Testis (tissue), 2 donors: ENCODE measurements at regions not wholly inside any gene's neighbourhood (a gene's known extent, or its start where the extent isn't known, plus 50 kb on each side); places are given as distances from the start of the nearest gene placed in this dataset.
A peak's percentile ranks its signal among the peaks of the same experiment; 100 is the strongest.

Source experiments
- DNase-seq: peaks from one replicate; pipeline ENCODE4 v3.0.0-alpha.2; 2019
- H3K27ac ChIP-seq, 2 donors: fragments of 200-600 bp; sonication (generic); one replicate each; pipeline ENCODE4 v1.5.1; 2019
- H3K27me3 ChIP-seq: fragments of 200-600 bp; sonication (generic); one replicate; pipeline ENCODE4 v1.5.1; 2019
- H3K36me3 ChIP-seq: fragments of 200-600 bp; sonication (generic); one replicate; pipeline ENCODE4 v1.5.1; 2017; ENCODE audit warnings: low read depth; ENCODE audit errors: missing control alignments
- H3K4me1 ChIP-seq: fragments of 200-600 bp; sonication (generic); one replicate; pipeline ENCODE4 v1.5.1; 2019
- H3K4me3 ChIP-seq, 2 donors: fragments of 200-600 bp; sonication (generic); one replicate each; pipeline ENCODE4 v1.5.1; 2017 to 2019
- H3K9me3 ChIP-seq: fragments of 200-600 bp; sonication (generic); one replicate; pipeline ENCODE4 v1.5.1; 2017
- POLR2A ChIP-seq: fragments of 450-650 bp; IDR thresholded peaks from one replicate; pipeline ENCODE4 v1.6.1; 2017; ENCODE audit warnings: antibody characterized with exemption, mild to moderate bottlenecking, moderate library complexity
- WGBS, 2 donors: methylation state at CpG; one replicate each; pipeline ENCODE4 v1.1.5; 2018; 5-methylcytosine and 5-hydroxymethylcytosine counted together
- intact Hi-C: fragments of 100-400 bp; cut with DNase I; formaldehyde crosslinking; loops from one replicate; pipeline ENCODE4 v1.15.1; 2023; ENCODE audit warnings: low total_unique reads
- TF ChIP-seq, protein P1 (sequence below), 3 experiments: fragments of 450-650 bp in 2 of 3; fragments of 200-600 bp in 1 of 3; sonication (generic) in 1 of 3; IDR thresholded peaks; one replicate each; pipeline ENCODE4 v1.5.1; 2016 to 2019; ENCODE audit warnings: antibody characterized with exemption in 3 of 3, mild to moderate bottlenecking in 2 of 3, moderate library complexity in 1 of 3

DNA sequence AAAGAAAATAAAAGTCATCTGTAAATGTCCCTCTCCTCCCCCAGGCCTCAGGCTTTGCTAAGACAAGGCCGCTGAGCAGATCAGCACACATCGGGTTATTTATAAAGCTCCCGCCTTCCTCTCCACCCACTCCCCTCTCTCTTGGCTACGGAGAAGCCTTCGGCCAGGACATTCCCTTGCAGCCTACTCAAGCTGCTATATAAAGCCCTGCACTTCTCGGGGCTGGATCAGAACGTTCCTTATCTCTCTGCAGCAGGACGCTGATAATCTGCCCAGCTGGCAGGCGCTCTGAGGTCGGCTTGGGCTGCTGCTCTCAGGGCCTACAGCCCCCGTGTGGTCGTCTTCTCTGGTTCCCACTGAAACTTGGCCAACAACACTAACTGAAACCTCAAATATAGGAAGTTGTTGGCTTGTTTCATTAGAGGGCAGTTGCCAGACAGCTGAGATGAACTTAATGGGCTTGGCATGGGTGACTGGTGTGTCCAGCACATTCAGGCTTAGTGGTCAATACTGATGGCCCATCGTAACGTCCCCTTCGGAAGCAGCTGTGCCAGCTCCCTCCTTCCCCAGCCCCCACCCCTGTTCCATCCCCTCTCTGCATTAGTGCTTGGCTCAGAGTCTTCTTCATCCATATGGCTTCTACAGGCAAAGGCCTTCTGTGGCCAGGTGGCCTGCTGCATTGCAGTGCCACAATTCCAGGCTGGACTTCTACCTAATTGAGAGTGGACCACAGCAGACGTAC is 64.6 kb downstream of the IER5 start:
- Histone ChIP-seq H3K36me3 (no peaks in the 10 kb centered on the region), H3K27ac (peak overlapping the region; percentile 79 to 88), H3K27me3 (no peaks in the 10 kb centered on the region), H3K4me1 (peaks cover 23% of the 10 kb centered on the region), H3K4me3 (no peak overlapping the region), H3K9me3 (no peaks in the 10 kb centered on the region)
- DNase-seq = peak; percentile 95
- no peak for TF ChIP-seq POLR2A
- TF ChIP-seq, protein P1, sequence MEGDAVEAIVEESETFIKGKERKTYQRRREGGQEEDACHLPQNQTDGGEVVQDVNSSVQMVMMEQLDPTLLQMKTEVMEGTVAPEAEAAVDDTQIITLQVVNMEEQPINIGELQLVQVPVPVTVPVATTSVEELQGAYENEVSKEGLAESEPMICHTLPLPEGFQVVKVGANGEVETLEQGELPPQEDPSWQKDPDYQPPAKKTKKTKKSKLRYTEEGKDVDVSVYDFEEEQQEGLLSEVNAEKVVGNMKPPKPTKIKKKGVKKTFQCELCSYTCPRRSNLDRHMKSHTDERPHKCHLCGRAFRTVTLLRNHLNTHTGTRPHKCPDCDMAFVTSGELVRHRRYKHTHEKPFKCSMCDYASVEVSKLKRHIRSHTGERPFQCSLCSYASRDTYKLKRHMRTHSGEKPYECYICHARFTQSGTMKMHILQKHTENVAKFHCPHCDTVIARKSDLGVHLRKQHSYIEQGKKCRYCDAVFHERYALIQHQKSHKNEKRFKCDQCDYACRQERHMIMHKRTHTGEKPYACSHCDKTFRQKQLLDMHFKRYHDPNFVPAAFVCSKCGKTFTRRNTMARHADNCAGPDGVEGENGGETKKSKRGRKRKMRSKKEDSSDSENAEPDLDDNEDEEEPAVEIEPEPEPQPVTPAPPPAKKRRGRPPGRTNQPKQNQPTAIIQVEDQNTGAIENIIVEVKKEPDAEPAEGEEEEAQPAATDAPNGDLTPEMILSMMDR (IDR thresholded peaks at IDR 0.05) = peak in 1 of 3 experiments; percentile 25
- intact Hi-C loops = no loop called here
- 23 to 31% methylated on average over 11 to 16 of the region's 16 CpGs for WGBS, 2 donors

DNA sequence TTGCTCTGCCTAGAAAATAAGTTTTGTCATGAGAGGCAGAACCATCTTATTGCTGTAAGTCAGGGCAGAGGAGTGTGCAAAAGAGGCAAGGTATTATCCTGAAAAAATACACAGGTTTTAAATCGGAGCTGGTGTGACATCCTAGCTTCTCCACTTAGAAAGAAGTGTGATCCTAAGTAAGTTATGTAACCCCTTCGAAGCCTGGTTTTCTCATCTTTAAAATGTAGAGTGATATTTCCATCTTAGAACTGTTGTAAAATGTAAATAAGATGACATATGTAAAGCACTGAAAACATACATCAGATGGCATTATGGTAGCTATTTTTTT is 65.1 kb downstream of the IER5 start:
- H3K27me3 ChIP-seq = no peaks in the 10 kb centered on the region
- H3K4me3 ChIP-seq = no peak overlapping the region
- 73 to 75% methylated on average over 2 of the region's 2 CpGs for WGBS, 2 donors
- intact Hi-C loops = no loop called here
- H3K27ac ChIP-seq = peak overlapping the region; percentile 79 to 88
- no peaks in the 10 kb centered on the region for H3K9me3 ChIP-seq
- no peaks in the 10 kb centered on the region for H3K36me3 ChIP-seq
- no peak for TF ChIP-seq POLR2A
- TF ChIP-seq, protein P1 (IDR thresholded peaks at IDR 0.05) = no peak
- no peak for DNase-seq
- peaks cover 23% of the 10 kb centered on the region for H3K4me1 ChIP-seq

DNA sequence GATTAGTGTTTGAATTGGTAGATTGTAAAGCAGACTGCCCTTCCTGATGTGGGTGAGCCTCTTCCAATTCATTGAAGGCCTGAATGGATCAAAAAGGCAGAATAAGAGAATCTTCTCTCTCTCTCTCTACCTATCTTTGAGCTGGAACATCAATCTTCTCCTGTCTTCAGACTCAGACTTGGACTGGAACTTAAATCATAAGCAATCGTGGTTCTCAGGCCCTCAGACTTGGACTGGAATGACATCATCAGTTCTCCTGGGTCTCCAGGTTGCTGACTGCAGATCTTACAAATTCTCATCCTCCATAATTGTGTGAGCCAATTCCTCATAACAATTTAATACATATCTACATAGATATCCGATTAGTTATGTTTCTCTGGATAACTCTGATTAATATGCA is 66.8 kb downstream of the IER5 start:
- no peak overlapping the region for H3K4me3 ChIP-seq
- DNase-seq = no peak
- no peak for TF ChIP-seq POLR2A
- TF ChIP-seq, protein P1 (IDR thresholded peaks at IDR 0.05) = no peak
- no peak overlapping the region for H3K27ac ChIP-seq
- no peaks in the 10 kb centered on the region for H3K9me3 ChIP-seq
- intact Hi-C loops = no loop called here
- no peaks in the 10 kb centered on the region for H3K36me3 ChIP-seq
- peaks cover 23% of the 10 kb centered on the region for H3K4me1 ChIP-seq
- no peaks in the 10 kb centered on the region for H3K27me3 ChIP-seq
- WGBS, 2 donors = 77 to 87% methylated on average over 2 of the region's 2 CpGs

DNA sequence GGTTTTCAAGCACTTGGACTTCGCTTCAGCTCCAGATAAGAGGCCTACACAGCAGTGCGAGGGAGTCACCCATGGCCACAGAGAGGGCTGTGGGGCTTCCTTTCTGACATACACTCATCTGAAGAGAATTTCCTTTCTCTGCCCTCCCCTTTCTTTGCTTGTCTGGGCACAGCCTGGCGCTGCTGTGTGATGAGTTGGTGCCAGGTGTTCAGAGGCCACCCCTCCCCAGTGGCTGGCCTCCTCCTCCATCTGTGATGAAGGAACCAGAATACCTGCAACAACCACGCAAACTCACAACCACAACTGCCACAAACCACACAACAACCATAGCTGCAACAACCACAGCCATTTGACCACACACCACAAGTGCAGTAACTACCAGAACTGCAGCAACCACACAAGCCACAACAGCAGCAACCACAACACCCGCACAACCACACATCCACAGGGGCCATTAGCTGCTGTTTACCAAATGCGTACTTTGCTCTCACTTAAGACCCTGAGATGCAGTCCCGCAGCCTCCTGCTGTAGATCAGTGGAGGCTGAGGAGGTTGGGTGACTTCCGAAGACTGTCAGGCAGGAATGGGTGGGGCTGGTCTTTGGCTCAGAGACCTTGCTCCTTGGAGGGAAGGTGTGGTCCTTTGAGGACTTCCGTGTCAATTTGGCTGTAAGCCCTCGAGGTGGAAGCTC is 71.1 kb downstream of the IER5 start:
- Histone ChIP-seq H3K27ac (no peak overlapping the region), H3K27me3 (no peaks in the 10 kb centered on the region), H3K9me3 (no peaks in the 10 kb centered on the region), H3K4me3 (no peak overlapping the region), H3K36me3 (no peaks in the 10 kb centered on the region), H3K4me1 (no peaks in the 10 kb centered on the region)
- 73 to 76% methylated on average over 8 to 10 of the region's 10 CpGs for WGBS, 2 donors
- peak; percentile 32 for DNase-seq
- TF ChIP-seq POLR2A = no peak
- TF ChIP-seq, protein P1 (IDR thresholded peaks at IDR 0.05) = no peak
- intact Hi-C loops = no loop called here
